ENCODE measurements at regions not wholly inside any gene's neighbourhood (a gene's known extent, or its start where the extent isn't known, plus 50 kb on each side); places are given as distances from the start of the nearest gene placed in this dataset.

- TF ChIP-seq CTCF (conservative IDR thresholded peaks at IDR 0.05; ENCODE audit: control insufficient read depth, insufficient read depth, low read depth, low read length), result no peak
- no peak overlapping the region for H3K4me3 ChIP-seq (ENCODE audit: control insufficient read depth, low read depth, low read length)
- DNase-seq (ENCODE audit: low read depth), result no peak
Measured at GRCh38 chr1:234920843-234921140, 207.8 kb downstream of the TOMM20 start.

- TF ChIP-seq CTCF (conservative IDR thresholded peaks at IDR 0.05; ENCODE audit: control insufficient read depth, insufficient read depth, low read depth, low read length), result no peak
- DNase-seq (ENCODE audit: low read depth), result no peak
- H3K4me3 ChIP-seq (ENCODE audit: control insufficient read depth, low read depth, low read length), result no peak overlapping the region
Measured at GRCh38 chr1:234920136-234920842, 208.3 kb downstream of the TOMM20 start.

GRCh38 chr1:234918961-234919761 lies 209.5 kb downstream of the TOMM20 start:
- DNase-seq (ENCODE audit: low read depth), result no peak
- no peak for TF ChIP-seq CTCF (conservative IDR thresholded peaks at IDR 0.05; ENCODE audit: control insufficient read depth, insufficient read depth, low read depth, low read length)
- H3K4me3 ChIP-seq (ENCODE audit: control insufficient read depth, low read depth, low read length), result no peak overlapping the region

- no peak for DNase-seq (ENCODE audit: low read depth)
- no peak for TF ChIP-seq CTCF (conservative IDR thresholded peaks at IDR 0.05; ENCODE audit: control insufficient read depth, insufficient read depth, low read depth, low read length)
- no peak overlapping the region for H3K4me3 ChIP-seq (ENCODE audit: control insufficient read depth, low read depth, low read length)
Measured at GRCh38 chr1:234918181-234918841, 210.3 kb downstream of the TOMM20 start.

- no peak for TF ChIP-seq CTCF (conservative IDR thresholded peaks at IDR 0.05; ENCODE audit: control insufficient read depth, insufficient read depth, low read depth, low read length)
- H3K4me3 ChIP-seq (ENCODE audit: control insufficient read depth, low read depth, low read length), result no peak overlapping the region
- no peak for DNase-seq (ENCODE audit: low read depth)
Measured at GRCh38 chr1:234917495-234918180, 211.0 kb downstream of the TOMM20 start.

GRCh38 chr1:234916840-234917239 lies 211.8 kb downstream of the TOMM20 start:
- no peak overlapping the region for H3K4me3 ChIP-seq (ENCODE audit: control insufficient read depth, low read depth, low read length)
- no peak for TF ChIP-seq CTCF (conservative IDR thresholded peaks at IDR 0.05; ENCODE audit: control insufficient read depth, insufficient read depth, low read depth, low read length)
- DNase-seq (ENCODE audit: low read depth), result no peak

Measured in fibroblast of mammary gland (primary cell).